Activated naive CD4-positive, alpha-beta T cell treated with anti-CD3 and anti-CD28 coated beads, Interleukin-2, amount 50 U/mL, for 72 hours (primary cell): ENCODE measurements at regions not wholly inside any gene's neighbourhood (a gene's known extent, or its start where the extent isn't known, plus 50 kb on each side); places are given as distances from the start of the nearest gene placed in this dataset.

Source experiments
- ATAC-seq, 2 donors: fragments of 150-1000 bp; cut with Tn5 transposase; 2 replicates each; pipeline ENCODE4 v1.10.0; 2021; ENCODE audit warnings: mild to moderate bottlenecking in 2 of 2, moderate library complexity in 2 of 2
- DNase-seq, 2 donors: peaks; one replicate each; pipeline ENCODE4 v3.0.0; 2021 to 2022; ENCODE audit warnings: low spot score in 2 of 2
- H3K27ac Mint-ChIP-seq, 2 donors: one replicate each; pipeline ENCODE4 v1.8.0; 2022; ENCODE audit warnings: mild to moderate bottlenecking in 2 of 2, mixed read lengths in 2 of 2
- H3K36me3 Mint-ChIP-seq, 2 donors: one replicate each; pipeline ENCODE4 v1.8.0; 2022; ENCODE audit warnings: mixed read lengths in 2 of 2
- H3K9me3 Mint-ChIP-seq, 2 donors: one replicate each; pipeline ENCODE4 v1.8.0; 2022; ENCODE audit warnings: mixed read lengths in 2 of 2

DNA sequence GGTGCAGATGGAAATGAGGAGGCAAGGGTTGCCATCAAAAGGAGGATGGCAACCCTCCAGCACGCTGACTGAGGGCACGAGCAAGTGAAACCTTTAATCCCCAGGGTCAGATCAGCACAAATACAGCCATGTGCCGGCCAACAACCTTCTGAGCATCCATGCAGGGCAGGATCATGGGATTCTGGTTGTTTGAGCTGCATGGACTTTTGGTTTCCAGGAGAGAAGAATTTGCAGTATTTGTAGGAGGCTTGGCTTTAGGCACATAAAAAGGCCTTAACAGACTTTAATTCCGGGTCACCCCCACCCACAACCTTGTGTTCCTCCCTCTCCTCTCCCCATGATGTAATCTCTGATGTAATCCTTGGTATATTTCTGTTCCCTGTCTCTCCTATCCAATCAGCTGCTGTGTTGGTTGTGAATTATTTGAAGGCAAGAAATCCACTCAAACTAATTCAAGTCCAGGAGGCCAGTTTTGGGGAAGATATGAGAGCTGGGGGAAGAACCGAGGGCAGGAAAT, 254.3 kb downstream of the SHQ1 start:
- Mint-ChIP-seq H3K36me3 (no peaks in the 10 kb centered on the region), H3K9me3 (no peaks in the 10 kb centered on the region), H3K27ac (peak overlapping the region in 1 of 2 donors; percentile 81)
- ATAC-seq (no peak), DNase-seq (no peak)

DNA sequence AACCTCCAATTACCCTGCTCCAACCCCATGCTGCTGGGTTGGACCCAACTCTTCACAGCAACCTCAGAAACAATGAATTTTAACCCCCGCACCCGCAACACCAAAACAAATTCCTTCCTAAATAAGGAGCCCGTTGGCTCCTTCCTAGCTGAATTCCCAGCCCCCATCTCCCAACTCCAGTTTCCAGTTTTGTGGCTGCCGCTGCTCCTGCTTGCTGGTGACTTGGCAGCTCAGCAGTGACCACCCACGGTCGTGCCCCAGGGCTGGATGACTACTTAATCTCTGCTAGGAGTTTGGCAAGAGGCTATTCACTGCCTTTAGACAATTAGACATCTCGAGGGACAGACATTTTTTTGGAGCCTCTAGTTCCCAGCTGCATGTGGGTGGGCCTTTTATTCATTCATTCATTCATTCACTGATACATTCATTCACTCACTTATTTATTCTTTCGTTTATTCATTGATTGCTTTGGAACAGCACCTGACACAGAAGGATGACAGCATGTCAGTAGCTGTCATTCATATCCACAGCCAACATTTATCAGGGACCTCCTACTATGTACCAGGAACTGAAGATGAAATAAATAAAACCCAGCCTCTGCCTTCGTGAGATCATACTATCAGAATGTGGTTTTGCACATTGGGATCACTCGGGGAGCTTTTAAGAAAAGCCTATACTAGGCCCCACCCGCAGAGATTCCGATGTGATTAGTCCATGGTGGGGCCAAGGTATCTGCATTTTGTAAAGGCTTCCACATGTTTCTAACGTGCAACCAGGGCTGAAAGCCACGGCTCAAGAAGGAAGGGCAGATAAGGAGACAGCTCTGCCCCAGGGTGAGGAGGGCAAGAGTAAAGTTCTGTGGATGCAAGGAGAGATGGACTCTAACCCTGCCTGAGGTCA, 256.5 kb downstream of the SHQ1 start:
- Mint-ChIP-seq H3K36me3 (no peaks in the 10 kb centered on the region), H3K27ac (peak overlapping the region in 1 of 2 donors; percentile 50), H3K9me3 (no peaks in the 10 kb centered on the region)
- no peak for DNase-seq
- ATAC-seq: no peak

DNA sequence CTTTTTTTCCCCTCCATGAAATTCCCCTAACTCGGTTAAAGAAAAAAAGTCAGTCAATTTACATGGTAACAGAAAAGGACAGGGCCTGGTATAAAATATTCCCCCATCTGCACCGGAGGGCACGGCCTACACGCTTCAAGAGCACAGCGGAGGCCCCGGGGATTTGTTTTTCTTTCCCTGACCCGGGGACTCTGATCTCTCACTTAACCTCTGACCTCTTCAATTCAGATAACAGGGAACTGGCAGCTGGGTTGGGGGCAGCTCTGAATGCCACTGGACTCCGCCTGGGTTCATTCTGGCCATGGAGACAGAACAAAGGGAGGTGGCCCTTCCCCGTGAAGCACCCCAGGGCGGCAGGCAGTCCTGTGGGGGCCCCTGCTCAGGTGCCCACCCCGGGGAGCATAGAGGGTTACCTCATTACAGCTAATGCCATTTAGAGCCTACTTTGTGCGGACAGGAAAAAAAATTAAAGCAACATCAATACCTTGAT, 257.5 kb downstream of the SHQ1 start:
- Mint-ChIP-seq H3K9me3 (no peaks in the 10 kb centered on the region), H3K27ac (no peak overlapping the region), H3K36me3 (no peaks in the 10 kb centered on the region)
- ATAC-seq: no peak
- no peak for DNase-seq

DNA sequence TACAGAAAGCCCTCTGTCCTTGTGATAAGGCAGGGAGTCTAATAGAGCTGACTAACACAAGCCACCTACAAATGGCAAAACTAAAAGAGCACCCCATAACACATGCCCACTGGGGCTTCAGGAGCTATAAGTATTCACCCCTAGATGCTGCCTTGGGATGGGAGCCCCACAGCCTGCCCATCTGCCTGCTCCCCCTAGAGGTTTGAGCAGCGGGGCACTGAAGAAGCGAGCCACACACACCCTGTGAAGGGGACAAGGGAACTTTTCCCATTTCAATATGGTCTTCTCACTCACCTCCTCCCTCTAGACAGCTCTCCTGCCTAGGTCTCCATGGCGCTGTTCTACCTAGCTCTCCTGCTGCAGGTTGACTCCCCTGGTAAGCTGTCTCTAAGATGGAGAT, 261.0 kb downstream of the SHQ1 start:
- H3K27ac Mint-ChIP-seq: no peak overlapping the region
- no peak for DNase-seq
- no peaks in the 10 kb centered on the region for H3K36me3 Mint-ChIP-seq
- no peak for ATAC-seq
- H3K9me3 Mint-ChIP-seq: peaks cover 0 to 8% of the 10 kb centered on the region in 2 donors

- ATAC-seq (no peak), DNase-seq (no peak)
- H3K36me3 Mint-ChIP-seq: no peaks in the 10 kb centered on the region
- peaks cover 0 to 8% of the 10 kb centered on the region in 2 donors for H3K9me3 Mint-ChIP-seq
- no peak overlapping the region for H3K27ac Mint-ChIP-seq
Measured at GRCh38 chr3:72586694-72587093, 261.6 kb downstream of the SHQ1 start.

DNA sequence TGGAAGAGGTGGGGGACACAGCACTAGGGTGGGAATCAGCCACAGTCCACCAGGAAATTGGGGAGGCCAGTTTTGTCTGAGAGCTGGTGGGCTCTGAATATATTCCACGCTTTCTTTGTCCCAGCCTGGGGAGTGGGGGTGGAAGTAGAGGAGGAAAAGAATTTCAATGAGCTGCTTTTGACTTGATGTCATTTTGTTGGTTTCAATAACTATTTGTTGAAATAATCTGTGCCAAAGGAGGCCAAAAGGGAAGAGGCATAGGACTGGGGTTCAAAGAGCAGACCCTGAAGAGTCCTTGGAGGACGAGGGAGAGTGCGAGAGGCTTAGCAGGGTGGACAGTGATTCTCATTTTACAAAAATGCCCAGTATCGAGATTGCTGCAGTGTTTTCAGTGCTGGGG, 262.3 kb downstream of the SHQ1 start:
- no peak overlapping the region for H3K27ac Mint-ChIP-seq
- DNase-seq (no peak), ATAC-seq (no peak)
- H3K9me3 Mint-ChIP-seq: peaks cover 0 to 8% of the 10 kb centered on the region in 2 donors
- H3K36me3 Mint-ChIP-seq: no peaks in the 10 kb centered on the region

DNA sequence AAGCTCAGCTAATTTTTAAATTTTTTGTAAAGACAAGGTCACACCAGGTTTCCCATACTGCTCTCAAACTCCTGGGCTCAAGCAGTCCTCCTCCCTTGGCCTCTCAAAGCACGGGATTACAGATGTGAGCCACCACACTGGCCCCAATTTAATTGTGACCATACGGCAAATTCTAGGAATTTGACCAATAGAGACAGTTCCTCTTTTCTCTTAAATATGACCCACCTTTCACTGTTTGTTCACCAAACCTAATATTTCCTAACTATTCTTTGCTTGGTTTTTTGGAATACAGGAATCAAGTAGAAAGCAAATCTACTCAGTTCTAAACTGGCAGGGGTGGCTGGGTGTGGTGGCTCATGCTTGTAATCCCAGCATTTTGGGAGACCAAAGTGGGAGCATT, 264.0 kb downstream of the SHQ1 start:
- DNase-seq (no peak), ATAC-seq (no peak)
- peaks cover 0 to 8% of the 10 kb centered on the region in 2 donors for H3K9me3 Mint-ChIP-seq
- H3K36me3 Mint-ChIP-seq: no peaks in the 10 kb centered on the region
- H3K27ac Mint-ChIP-seq: no peak overlapping the region

DNA sequence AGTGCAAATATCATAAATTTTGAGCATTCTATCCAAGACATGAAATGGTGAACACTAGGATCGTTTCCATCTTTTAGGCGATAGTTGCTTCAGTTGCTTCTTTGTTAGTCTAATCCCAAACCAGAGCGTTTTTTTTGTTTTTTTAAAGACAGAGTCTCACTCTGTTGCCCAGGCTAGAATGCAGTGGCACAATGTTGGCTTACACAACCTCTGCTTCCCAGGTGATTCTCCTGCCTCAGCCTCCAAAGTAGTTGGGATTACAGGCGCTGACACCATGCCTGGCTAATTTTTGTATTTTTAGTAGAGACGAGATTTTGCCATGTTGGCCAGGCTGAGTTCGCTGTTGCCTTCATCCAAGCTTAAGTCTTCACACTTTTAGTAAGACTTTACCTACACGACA, 265.3 kb downstream of the SHQ1 start:
- Mint-ChIP-seq H3K27ac (no peak overlapping the region), H3K9me3 (peaks cover 0 to 8% of the 10 kb centered on the region in 2 donors), H3K36me3 (no peaks in the 10 kb centered on the region)
- DNase-seq (no peak), ATAC-seq (no peak)

DNA sequence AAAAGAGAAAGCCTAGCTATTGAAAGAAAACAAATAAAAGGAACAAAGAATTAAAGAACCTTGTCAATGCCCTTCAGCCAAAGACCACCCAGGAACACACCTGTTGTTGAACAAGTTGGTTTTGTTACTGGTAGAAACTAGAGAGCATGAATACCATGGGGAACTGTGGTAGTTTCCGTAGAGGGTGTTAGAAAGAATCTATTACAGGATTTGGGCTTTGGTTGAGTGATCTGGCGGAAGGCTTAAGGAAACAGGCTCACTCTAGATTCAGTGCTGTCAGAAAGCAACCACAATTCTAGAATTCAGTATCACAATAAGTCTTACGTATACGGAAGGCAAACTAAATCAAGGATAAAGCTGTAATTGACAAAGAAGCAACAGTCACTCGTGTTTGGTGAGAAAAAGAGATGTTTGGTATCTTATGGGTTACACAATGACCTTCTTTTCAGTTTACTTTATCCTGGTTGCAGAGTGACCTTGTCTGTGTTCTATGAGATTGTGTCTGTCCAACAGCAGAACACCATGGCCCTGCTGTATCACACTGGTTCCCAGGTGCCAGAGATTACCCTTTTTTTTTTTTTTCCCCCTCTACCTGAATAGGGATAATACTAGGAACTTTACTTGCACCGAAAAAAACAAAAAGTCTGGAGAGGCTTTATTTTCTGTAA, 265.9 kb downstream of the SHQ1 start:
- Mint-ChIP-seq H3K36me3 (no peaks in the 10 kb centered on the region), H3K27ac (no peak overlapping the region), H3K9me3 (peaks cover 0 to 8% of the 10 kb centered on the region in 2 donors)
- no peak for DNase-seq
- ATAC-seq: peak; percentile 18 to 51

DNA sequence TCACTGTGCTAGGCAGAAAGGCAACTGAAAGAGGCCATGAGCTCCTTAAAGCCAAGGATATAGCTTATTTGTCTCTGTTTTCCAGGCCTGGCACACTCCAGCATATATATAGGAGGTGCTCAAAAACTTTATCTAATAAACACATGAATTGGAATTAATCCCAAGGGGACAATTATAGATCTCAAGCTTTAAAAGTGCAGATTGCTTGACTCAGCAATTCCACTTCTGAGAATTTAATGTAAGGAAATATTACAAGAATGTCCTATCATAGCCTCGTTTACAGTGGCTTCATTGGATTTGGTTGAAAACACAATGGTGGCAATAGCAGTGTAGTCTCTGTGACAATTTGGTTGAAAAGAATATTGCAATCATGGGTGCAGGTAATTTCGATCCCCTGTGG, 267.3 kb downstream of the SHQ1 start:
- no peaks in the 10 kb centered on the region for H3K36me3 Mint-ChIP-seq
- peaks cover 0 to 8% of the 10 kb centered on the region in 2 donors for H3K9me3 Mint-ChIP-seq
- DNase-seq (no peak), ATAC-seq (no peak)
- peak overlapping the region in 1 of 2 donors; percentile 2 for H3K27ac Mint-ChIP-seq

DNA sequence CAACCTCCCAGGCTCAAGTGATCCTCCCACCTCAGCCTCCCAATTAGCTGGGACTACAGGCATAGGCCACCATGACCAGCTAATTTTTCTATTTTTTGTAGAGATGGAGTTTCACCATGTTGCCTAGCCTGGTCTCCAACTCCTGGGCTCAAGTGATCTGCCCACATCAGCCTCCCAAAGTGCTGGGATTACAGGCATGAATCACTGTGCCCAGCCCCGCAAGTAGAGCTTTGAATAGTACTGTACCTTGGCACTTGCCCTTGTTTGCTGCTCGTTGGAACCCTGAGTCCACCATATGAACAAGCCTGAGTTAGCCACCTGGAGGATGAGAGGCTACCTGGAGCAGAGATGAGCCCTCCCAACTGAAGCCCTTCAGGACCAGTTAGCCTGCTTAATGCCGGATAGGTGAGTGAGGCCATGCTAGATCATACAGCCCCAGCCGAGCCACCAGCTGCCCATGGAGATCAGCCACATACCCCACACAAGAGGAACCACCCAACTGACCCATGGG, 267.9 kb downstream of the SHQ1 start:
- DNase-seq (no peak), ATAC-seq (no peak)
- H3K36me3 Mint-ChIP-seq: no peaks in the 10 kb centered on the region
- no peak overlapping the region for H3K27ac Mint-ChIP-seq
- peaks cover 0 to 5% of the 10 kb centered on the region in 2 donors for H3K9me3 Mint-ChIP-seq

- Mint-ChIP-seq H3K27ac (no peak overlapping the region), H3K9me3 (no peaks in the 10 kb centered on the region), H3K36me3 (no peaks in the 10 kb centered on the region)
- ATAC-seq (no peak), DNase-seq (no peak)
Measured at GRCh38 chr3:72579581-72580245, 268.5 kb downstream of the SHQ1 start.

GRCh38 chr3:72579191-72579580, 269.1 kb downstream of the SHQ1 start:
- ATAC-seq: no peak
- Mint-ChIP-seq H3K9me3 (no peaks in the 10 kb centered on the region), H3K36me3 (no peaks in the 10 kb centered on the region), H3K27ac (no peak overlapping the region)
- DNase-seq: no peak

- DNase-seq (no peak), ATAC-seq (no peak)
- H3K36me3 Mint-ChIP-seq: no peaks in the 10 kb centered on the region
- no peaks in the 10 kb centered on the region for H3K9me3 Mint-ChIP-seq
- no peak overlapping the region for H3K27ac Mint-ChIP-seq
Measured at GRCh38 chr3:72577190-72577589, 271.1 kb downstream of the SHQ1 start.

- Mint-ChIP-seq H3K27ac (no peak overlapping the region), H3K9me3 (no peaks in the 10 kb centered on the region), H3K36me3 (no peaks in the 10 kb centered on the region)
- ATAC-seq (no peak), DNase-seq (no peak)
Measured at GRCh38 chr3:72576563-72576962, 271.7 kb downstream of the SHQ1 start.

GRCh38 chr3:72574144-72574543, 274.1 kb downstream of the SHQ1 start:
- DNase-seq: no peak
- H3K36me3 Mint-ChIP-seq: no peaks in the 10 kb centered on the region

DNA sequence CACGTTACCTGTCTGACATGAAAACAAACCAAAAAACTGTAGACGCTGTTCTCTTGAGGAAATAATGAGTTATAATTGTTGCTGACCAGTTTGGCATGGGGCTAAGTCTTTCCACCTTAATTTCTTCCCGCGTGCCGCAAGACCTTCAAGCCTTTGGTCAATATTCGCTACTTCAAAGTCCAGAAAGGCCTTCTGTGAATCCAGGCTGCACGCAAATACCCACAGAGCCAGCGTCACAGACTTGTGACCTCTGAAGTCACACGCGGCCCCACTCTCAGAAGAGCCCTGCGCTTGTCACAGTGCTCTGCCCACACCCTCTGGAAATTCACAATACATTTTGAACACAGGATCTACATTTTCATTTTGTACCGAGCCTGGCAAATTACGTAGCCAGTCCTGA, 275.2 kb downstream of the SHQ1 start:
- ATAC-seq (no peak), DNase-seq (no peak)
- Mint-ChIP-seq H3K9me3 (no peaks in the 10 kb centered on the region), H3K36me3 (no peaks in the 10 kb centered on the region), H3K27ac (no peak overlapping the region)

More at GRCh38 chr3:72574144-72574543, 274.1 kb downstream of the SHQ1 start:
- ATAC-seq: no peak
- no peaks in the 10 kb centered on the region for H3K9me3 Mint-ChIP-seq
- H3K27ac Mint-ChIP-seq: no peak overlapping the region
